Tibial artery (tissue), 4 donors: ENCODE measurements at regions not wholly inside any gene's neighbourhood (a gene's known extent, or its start where the extent isn't known, plus 50 kb on each side); places are given as distances from the start of the nearest gene placed in this dataset.

Experiments used
- DNase-seq, 2 donors: peaks; one replicate each; pipeline ENCODE4 v3.0.0-alpha.2; 2019
- H3K27ac ChIP-seq, 2 donors: fragments of 200-600 bp; sonication (generic) in 1 of 2; 1 replicate in 1 of 2; 2 replicates in 1 of 2; pipeline ENCODE4 v1.5.1; 2018 to 2019; ENCODE audit warnings: mild to moderate bottlenecking in 1 of 2
- H3K27me3 ChIP-seq, 2 donors: fragments of 200-600 bp; sonication (generic) in 1 of 2; one replicate each; pipeline versions ENCODE4 v1.5.1 to v1.6.0; 2016 to 2019
- H3K36me3 ChIP-seq, 3 donors: fragments of 200-600 bp; sonication (generic) in 2 of 3; one replicate each; pipeline ENCODE4 v1.5.1; 2016 to 2019; ENCODE audit warnings: mild to moderate bottlenecking in 2 of 3
- H3K4me1 ChIP-seq, 4 donors: fragments of 200-600 bp; sonication (generic) in 2 of 4; 1 replicate in 3 of 4; 2 replicates in 1 of 4; pipeline ENCODE4 v1.5.1; 2016 to 2019
- H3K4me3 ChIP-seq, 2 donors: fragments of 200-600 bp; sonication (generic) in 1 of 2; 1 replicate in 1 of 2; 2 replicates in 1 of 2; pipeline ENCODE4 v1.5.1; 2018 to 2019; ENCODE audit warnings: mild to moderate bottlenecking in 2 of 2
- H3K9me3 ChIP-seq, 3 donors: fragments of 200-600 bp; sonication (generic) in 1 of 3; one replicate each; pipeline ENCODE4 v1.5.1; 2016 to 2019
- CTCF ChIP-seq, 2 experiments: fragments of 200-600 bp in 1 of 2; fragments of 450-650 bp in 1 of 2; IDR thresholded peaks; one replicate each; pipeline ENCODE4 v1.5.1; 2017 to 2019; ENCODE audit warnings: antibody characterized with exemption in 2 of 2, mild to moderate bottlenecking in 1 of 2, moderate library complexity in 1 of 2
- intact Hi-C: fragments of 100-400 bp; cut with DNase I; formaldehyde crosslinking; loops from one replicate; pipeline ENCODE4 v1.15.0; 2023; ENCODE audit warnings: low total_unique reads

- no peak for DNase-seq
- H3K9me3 ChIP-seq, result no peaks in the 10 kb centered on the region
- no peaks in the 10 kb centered on the region for H3K36me3 ChIP-seq
- H3K4me1 ChIP-seq, result no peaks in the 10 kb centered on the region
- no peaks in the 10 kb centered on the region for H3K27me3 ChIP-seq
- intact Hi-C loops, result no loop called here
- no peak overlapping the region for H3K4me3 ChIP-seq
- H3K27ac ChIP-seq, result no peak overlapping the region
- TF ChIP-seq CTCF (IDR thresholded peaks at IDR 0.05), result no peak
Observed at GRCh38 chr14:34345718-34346465, 116.1 kb downstream of the SPTSSA start.

GRCh38 chr14:34344318-34344717 is 117.7 kb downstream of the SPTSSA start:
- H3K27me3 ChIP-seq, result no peaks in the 10 kb centered on the region
- DNase-seq, result no peak
- intact Hi-C loops, result no loop called here
- H3K9me3 ChIP-seq, result no peaks in the 10 kb centered on the region
- no peak overlapping the region for H3K4me3 ChIP-seq
- no peaks in the 10 kb centered on the region for H3K36me3 ChIP-seq
- TF ChIP-seq CTCF (IDR thresholded peaks at IDR 0.05), result no peak
- H3K27ac ChIP-seq, result no peak overlapping the region
- no peaks in the 10 kb centered on the region for H3K4me1 ChIP-seq

- no peak for DNase-seq
- Histone ChIP-seq H3K9me3 (no peaks in the 10 kb centered on the region), H3K36me3 (no peaks in the 10 kb centered on the region), H3K27me3 (no peaks in the 10 kb centered on the region), H3K4me3 (no peak overlapping the region), H3K27ac (no peak overlapping the region), H3K4me1 (no peaks in the 10 kb centered on the region)
- no peak for TF ChIP-seq CTCF (IDR thresholded peaks at IDR 0.05)
- intact Hi-C loops, result no loop called here
Observed at GRCh38 chr14:34340025-34340625, 121.9 kb downstream of the SPTSSA start.

GRCh38 chr14:34338056-34338455 is 124.0 kb downstream of the SPTSSA start:
- Histone ChIP-seq H3K27me3 (no peaks in the 10 kb centered on the region), H3K9me3 (no peaks in the 10 kb centered on the region), H3K4me1 (no peaks in the 10 kb centered on the region), H3K36me3 (no peaks in the 10 kb centered on the region), H3K4me3 (no peak overlapping the region), H3K27ac (no peak overlapping the region)
- intact Hi-C loops, result no loop called here
- DNase-seq, result no peak
- no peak for TF ChIP-seq CTCF (IDR thresholded peaks at IDR 0.05)

GRCh38 chr14:34336501-34336900 is 125.5 kb downstream of the SPTSSA start:
- Histone ChIP-seq H3K36me3 (no peaks in the 10 kb centered on the region), H3K27me3 (no peaks in the 10 kb centered on the region), H3K4me3 (no peak overlapping the region), H3K4me1 (no peaks in the 10 kb centered on the region), H3K9me3 (no peaks in the 10 kb centered on the region), H3K27ac (no peak overlapping the region)
- no peak for TF ChIP-seq CTCF (IDR thresholded peaks at IDR 0.05)
- intact Hi-C loops, result no loop called here
- DNase-seq, result no peak
